ENCODE measurements at regions not wholly inside any gene's neighbourhood (a gene's known extent, or its start where the extent isn't known, plus 50 kb on each side); places are given as distances from the start of the nearest gene placed in this dataset.

DNA sequence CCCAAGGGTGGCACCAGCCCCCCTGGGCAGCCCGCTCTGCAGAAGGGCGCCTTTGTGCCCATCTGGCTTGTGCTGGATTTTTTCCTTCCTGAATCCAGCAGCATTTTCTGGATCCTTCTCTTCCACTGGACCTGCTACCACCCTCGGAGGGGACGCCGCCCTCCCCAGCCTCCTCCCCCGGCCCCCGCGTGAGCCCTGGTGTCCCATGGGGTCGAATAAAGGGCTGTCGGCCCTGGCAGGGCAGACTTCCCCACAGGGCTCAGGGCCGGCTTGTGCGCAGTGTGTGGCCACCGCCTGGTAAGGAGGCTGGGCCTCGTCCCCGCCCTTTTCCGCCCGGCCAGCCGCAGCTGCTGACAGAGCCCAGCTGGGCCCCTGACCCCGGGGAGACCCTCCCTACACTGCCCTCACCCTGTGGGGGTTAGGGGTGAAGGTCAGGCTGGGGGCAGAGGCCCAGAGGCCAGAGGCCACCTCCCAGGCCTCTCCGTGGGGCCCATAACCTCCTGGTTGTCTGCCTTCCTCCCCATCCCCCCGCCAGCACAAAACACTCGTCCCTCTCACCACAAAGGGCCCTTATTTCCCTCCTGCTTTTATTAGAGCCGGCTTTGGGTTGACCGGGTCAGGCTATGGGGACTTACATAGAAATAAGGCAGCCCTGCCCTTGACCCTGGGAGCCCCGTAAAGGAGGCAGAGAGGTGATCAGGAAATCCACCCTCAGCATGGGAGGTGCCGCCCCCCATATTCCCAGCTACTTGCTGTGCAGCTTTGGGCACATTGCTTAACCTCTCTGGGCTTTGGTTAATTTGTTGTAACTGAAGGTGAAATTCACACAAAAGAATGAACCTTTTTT, 179.3 kb upstream of the CIBAR2 start:
- in situ Hi-C loops (cut with MboI; ENCODE audit: low pct_ligation_motif_present in 1 of 4, low pct_unique_long_range_greater_than_20kb in 1 of 4, low sequenced_read_pairs in 3 of 4): loop anchor here in 1 of 4 donors (25.0 kb wide), 1 partner anchor 421 kb away; no protein-coding TSS in a partner anchor
- TF ChIP-seq POLR2AphosphoS5 (IDR thresholded peaks at IDR 0.05) (no peak), EP300 (IDR thresholded peaks at IDR 0.05; ENCODE audit: low read depth) (no peak), POLR2A (IDR thresholded peaks at IDR 0.05) (no peak)
- TF ChIP-seq, protein P1, sequence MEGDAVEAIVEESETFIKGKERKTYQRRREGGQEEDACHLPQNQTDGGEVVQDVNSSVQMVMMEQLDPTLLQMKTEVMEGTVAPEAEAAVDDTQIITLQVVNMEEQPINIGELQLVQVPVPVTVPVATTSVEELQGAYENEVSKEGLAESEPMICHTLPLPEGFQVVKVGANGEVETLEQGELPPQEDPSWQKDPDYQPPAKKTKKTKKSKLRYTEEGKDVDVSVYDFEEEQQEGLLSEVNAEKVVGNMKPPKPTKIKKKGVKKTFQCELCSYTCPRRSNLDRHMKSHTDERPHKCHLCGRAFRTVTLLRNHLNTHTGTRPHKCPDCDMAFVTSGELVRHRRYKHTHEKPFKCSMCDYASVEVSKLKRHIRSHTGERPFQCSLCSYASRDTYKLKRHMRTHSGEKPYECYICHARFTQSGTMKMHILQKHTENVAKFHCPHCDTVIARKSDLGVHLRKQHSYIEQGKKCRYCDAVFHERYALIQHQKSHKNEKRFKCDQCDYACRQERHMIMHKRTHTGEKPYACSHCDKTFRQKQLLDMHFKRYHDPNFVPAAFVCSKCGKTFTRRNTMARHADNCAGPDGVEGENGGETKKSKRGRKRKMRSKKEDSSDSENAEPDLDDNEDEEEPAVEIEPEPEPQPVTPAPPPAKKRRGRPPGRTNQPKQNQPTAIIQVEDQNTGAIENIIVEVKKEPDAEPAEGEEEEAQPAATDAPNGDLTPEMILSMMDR (IDR thresholded peaks at IDR 0.05): no peak
- Histone ChIP-seq H3K9me3 (no peaks in the 10 kb centered on the region), H3K27me3 (no peaks in the 10 kb centered on the region), H3K36me3 (no peaks in the 10 kb centered on the region), H3K4me1 (peaks cover 5 to 23% (median 16%) of the 10 kb centered on the region in 4 donors), H3K27ac (peak overlapping the region; percentile 47 to 68 (median 57)), H3K4me3 (no peak overlapping the region)
- intact Hi-C loops (cut with DNase I; ENCODE audit: low total_unique reads): no loop called here
- DNase-seq: peak; percentile 68
- 27% methylated on average over 25 of the region's 26 CpGs; no CpG with 5 or more reads in 1 of the 2 donors for WGBS, 2 donors (ENCODE audit: low coverage in 1 of 2)

DNA sequence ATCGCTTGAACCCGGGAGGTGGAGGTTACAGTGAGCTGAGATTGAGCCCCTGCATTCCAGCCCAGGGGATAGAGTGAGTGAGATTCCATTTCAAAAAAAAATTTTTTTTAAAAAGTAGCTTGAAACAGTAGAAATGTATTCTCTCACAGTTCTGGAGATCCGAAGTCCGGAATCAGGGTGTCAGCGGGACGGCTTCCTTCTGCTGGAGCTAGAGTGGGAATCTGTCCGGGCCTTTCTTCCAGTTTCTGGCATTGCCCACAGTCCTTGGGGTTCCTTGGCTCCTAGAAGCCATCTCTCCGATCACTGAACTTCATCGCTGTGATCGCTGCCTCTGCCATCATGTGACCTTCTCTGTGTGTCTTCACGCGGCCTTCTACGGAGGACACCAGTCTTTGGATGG, 181.2 kb upstream of the CIBAR2 start:
- DNase-seq: no peak
- no peak overlapping the region for H3K27ac ChIP-seq
- TF ChIP-seq, protein P1 (IDR thresholded peaks at IDR 0.05): no peak
- TF ChIP-seq EP300 (IDR thresholded peaks at IDR 0.05; ENCODE audit: low read depth) (no peak), POLR2AphosphoS5 (IDR thresholded peaks at IDR 0.05) (no peak), POLR2A (IDR thresholded peaks at IDR 0.05) (no peak)
- no peak overlapping the region for H3K4me3 ChIP-seq
- intact Hi-C loops (cut with DNase I; ENCODE audit: low total_unique reads): no loop called here
- no peaks in the 10 kb centered on the region for H3K9me3 ChIP-seq
- peaks cover 5 to 29% (median 15%) of the 10 kb centered on the region in 4 donors for H3K4me1 ChIP-seq
- H3K36me3 ChIP-seq: no peaks in the 10 kb centered on the region
- WGBS, 2 donors (ENCODE audit: low coverage in 1 of 2): 92 to 96% methylated on average over 7 to 13 of the region's 13 CpGs
- in situ Hi-C loops (cut with MboI; ENCODE audit: low pct_ligation_motif_present in 1 of 4, low pct_unique_long_range_greater_than_20kb in 1 of 4, low sequenced_read_pairs in 3 of 4): loop anchor here in 1 of 4 donors (25.0 kb wide), 1 partner anchor 419 kb away; no protein-coding TSS in a partner anchor
- H3K27me3 ChIP-seq: no peaks in the 10 kb centered on the region

DNA sequence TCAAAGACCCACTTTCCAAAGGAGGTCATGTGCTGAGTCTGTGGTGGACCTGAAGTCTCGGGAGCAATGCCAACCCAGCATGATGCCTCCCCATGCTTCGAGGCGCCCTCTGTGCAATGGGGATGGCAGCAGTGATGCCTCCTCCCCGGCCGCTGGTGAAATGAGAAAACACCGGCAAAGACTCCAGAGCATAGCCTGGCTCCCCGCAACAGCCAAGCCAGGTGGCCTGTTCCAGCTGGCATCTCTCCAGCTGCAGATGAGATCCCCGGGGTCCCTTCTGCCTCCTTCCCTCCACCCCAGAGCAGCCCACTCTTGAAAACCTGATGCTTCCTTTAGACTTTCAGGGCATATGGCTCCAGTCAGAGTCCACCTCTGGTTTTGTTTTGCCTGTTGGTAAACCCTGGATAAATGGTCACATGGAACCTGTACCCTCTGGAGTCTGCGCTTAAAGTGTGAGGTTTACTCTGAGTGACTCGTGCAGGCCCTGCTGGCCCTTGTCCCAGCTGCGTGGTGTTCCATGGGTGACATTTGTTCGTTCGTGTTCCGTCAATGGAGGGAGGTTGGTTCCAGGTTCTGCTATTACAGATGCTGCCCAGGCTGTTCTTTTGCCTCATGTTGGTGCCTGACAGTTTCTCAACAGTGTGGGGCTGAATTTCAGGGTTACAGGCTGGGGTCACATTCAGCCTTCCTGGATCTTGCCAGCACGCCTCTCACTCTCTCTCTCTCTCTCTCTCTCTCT, 181.8 kb upstream of the CIBAR2 start:
- H3K27ac ChIP-seq: no peak overlapping the region
- no peak overlapping the region for H3K4me3 ChIP-seq
- TF ChIP-seq POLR2A (IDR thresholded peaks at IDR 0.05) (no peak), EP300 (IDR thresholded peaks at IDR 0.05; ENCODE audit: low read depth) (no peak), POLR2AphosphoS5 (IDR thresholded peaks at IDR 0.05) (no peak)
- TF ChIP-seq, protein P1 (IDR thresholded peaks at IDR 0.05): no peak
- DNase-seq: no peak
- no peaks in the 10 kb centered on the region for H3K27me3 ChIP-seq
- intact Hi-C loops (cut with DNase I; ENCODE audit: low total_unique reads): no loop called here
- H3K36me3 ChIP-seq: no peaks in the 10 kb centered on the region
- in situ Hi-C loops (cut with MboI; ENCODE audit: low pct_ligation_motif_present in 1 of 4, low pct_unique_long_range_greater_than_20kb in 1 of 4, low sequenced_read_pairs in 3 of 4): loop anchor here in 1 of 4 donors (25.0 kb wide), 1 partner anchor 418 kb away; no protein-coding TSS in a partner anchor
- H3K4me1 ChIP-seq: peaks cover 5 to 23% (median 14%) of the 10 kb centered on the region in 4 donors
- H3K9me3 ChIP-seq: no peaks in the 10 kb centered on the region
- WGBS, 2 donors (ENCODE audit: low coverage in 1 of 2): 74 to 77% methylated on average over 3 to 15 of the region's 15 CpGs
